Gastroesophageal sphincter (tissue), 3 donors: ENCODE measurements at regions not wholly inside any gene's neighbourhood (a gene's known extent, or its start where the extent isn't known, plus 50 kb on each side); places are given as distances from the start of the nearest gene placed in this dataset.

Source experiments
- EP300 ChIP-seq: sonication (generic); formaldehyde crosslinking; IDR thresholded peaks from one replicate; pipeline ENCODE4 v1.6.1; 2017; ENCODE audit warnings: antibody characterized with exemption, mild to moderate bottlenecking
- POLR2A ChIP-seq, 2 donors: fragments of 450-650 bp; IDR thresholded peaks; one replicate each; pipeline ENCODE4 v1.6.1; 2017; ENCODE audit warnings: antibody characterized with exemption in 2 of 2, mild to moderate bottlenecking in 2 of 2, moderate library complexity in 1 of 2
- POLR2AphosphoS5 ChIP-seq: sonication (generic); formaldehyde crosslinking; IDR thresholded peaks from one replicate; pipeline ENCODE4 v1.6.1; 2017; ENCODE audit warnings: antibody characterized with exemption
- TF ChIP-seq, protein P1 (sequence below), 4 experiments: fragments of 200-600 bp in 2 of 4; fragments of 450-650 bp in 2 of 4; sonication (generic) in 1 of 4; IDR thresholded peaks; one replicate each; pipeline ENCODE4 v1.5.1; 2017 to 2019; ENCODE audit warnings: antibody characterized with exemption in 4 of 4, mild to moderate bottlenecking in 2 of 4, moderate library complexity in 2 of 4

DNA sequence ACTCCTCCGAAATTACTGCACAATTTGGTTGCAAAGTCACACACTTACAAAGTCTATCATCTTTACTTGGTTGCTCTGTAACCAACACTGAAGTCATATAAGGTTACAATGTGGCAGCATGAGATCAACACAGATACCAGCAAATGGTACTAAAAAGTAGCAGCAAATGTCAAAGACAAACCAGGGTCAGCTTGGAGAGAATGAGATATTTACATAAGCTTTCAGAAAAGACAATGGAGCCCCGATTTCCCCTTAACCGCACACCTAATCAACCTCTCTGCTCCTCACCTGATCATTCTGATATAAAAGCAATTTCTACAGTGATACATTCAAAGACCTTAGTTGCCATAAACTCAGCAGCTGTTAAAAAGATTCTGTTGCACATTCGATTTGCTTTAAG lies 76.4 kb upstream of the FOXN3 start:
- TF ChIP-seq, protein P1, sequence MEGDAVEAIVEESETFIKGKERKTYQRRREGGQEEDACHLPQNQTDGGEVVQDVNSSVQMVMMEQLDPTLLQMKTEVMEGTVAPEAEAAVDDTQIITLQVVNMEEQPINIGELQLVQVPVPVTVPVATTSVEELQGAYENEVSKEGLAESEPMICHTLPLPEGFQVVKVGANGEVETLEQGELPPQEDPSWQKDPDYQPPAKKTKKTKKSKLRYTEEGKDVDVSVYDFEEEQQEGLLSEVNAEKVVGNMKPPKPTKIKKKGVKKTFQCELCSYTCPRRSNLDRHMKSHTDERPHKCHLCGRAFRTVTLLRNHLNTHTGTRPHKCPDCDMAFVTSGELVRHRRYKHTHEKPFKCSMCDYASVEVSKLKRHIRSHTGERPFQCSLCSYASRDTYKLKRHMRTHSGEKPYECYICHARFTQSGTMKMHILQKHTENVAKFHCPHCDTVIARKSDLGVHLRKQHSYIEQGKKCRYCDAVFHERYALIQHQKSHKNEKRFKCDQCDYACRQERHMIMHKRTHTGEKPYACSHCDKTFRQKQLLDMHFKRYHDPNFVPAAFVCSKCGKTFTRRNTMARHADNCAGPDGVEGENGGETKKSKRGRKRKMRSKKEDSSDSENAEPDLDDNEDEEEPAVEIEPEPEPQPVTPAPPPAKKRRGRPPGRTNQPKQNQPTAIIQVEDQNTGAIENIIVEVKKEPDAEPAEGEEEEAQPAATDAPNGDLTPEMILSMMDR (IDR thresholded peaks at IDR 0.05) = no peak
- TF ChIP-seq POLR2A (IDR thresholded peaks at IDR 0.05) (no peak), EP300 (no peak), POLR2AphosphoS5 (no peak)
